H1 (cell line): ENCODE measurements at regions not wholly inside any gene's neighbourhood (a gene's known extent, or its start where the extent isn't known, plus 50 kb on each side); places are given as distances from the start of the nearest gene placed in this dataset.

Experiments
- CTCF ChIA-PET: fragments of 300-600 bp; sonication (Branson Sonifier 250); formaldehyde crosslinking; loops from one replicate; lab custom pipeline; 2021; ENCODE audit not compliant: partially characterized antibody; lab: Charles Lee
- POLR2A ChIA-PET: fragments of 300-600 bp; sonication (Branson Sonifier 250); formaldehyde crosslinking; loops from one replicate; lab custom pipeline; 2021; ENCODE audit warnings: inconsistent platforms; ENCODE audit not compliant: partially characterized antibody; lab: Charles Lee
- DNase-seq, 2 experiments: peaks; one replicate each; pipeline versions ENCODE4 v3.0.0 to v3.0.0-alpha.2; 2010 to 2022; ENCODE audit warnings: low spot score in 2 of 2, low read depth in 1 of 2, mixed read lengths in 1 of 2
- FAIRE-seq: peaks from 2 replicates; lab custom pipeline; 2011; peaks lifted over from hg19 to GRCh38; lab: Jason Lieb, UNC
- H2AFZ ChIP-seq: 2 replicates; pipeline ENCODE4 v1.8.1; 2012; ENCODE audit warnings: low read length, inconsistent platforms
- H2AK5ac ChIP-seq: 2 replicates; pipeline ENCODE4 v1.6.1; 2013; ENCODE audit warnings: low read depth, low read length
- H2BK120ac ChIP-seq: replicated peaks from 2 replicates; pipeline ENCODE3; 2013; ENCODE audit warnings: low read depth, low read length, inconsistent platforms
- H2BK12ac ChIP-seq: 2 replicates; pipeline ENCODE4 v1.6.1; 2013; ENCODE audit warnings: low read depth, low read length
- H2BK15ac ChIP-seq: 2 replicates; pipeline ENCODE4 v1.6.1; 2013; ENCODE audit warnings: low read length
- H2BK20ac ChIP-seq: 2 replicates; pipeline ENCODE4 v1.6.1; 2013; ENCODE audit warnings: low read length
- H2BK5ac ChIP-seq: 2 replicates; pipeline ENCODE4 v1.6.1; 2013; ENCODE audit warnings: low read depth, low read length
- H3K14ac ChIP-seq: 2 replicates; pipeline ENCODE4 v1.6.1; 2013; ENCODE audit warnings: inconsistent platforms; ENCODE audit not compliant: insufficient read length
- H3K18ac ChIP-seq: 2 replicates; pipeline ENCODE4 v1.6.1; 2013; ENCODE audit warnings: low read length; ENCODE audit errors: extremely low read depth
- H3K23ac ChIP-seq: 2 replicates; pipeline ENCODE4 v1.6.1; 2013; ENCODE audit warnings: inconsistent platforms; ENCODE audit not compliant: insufficient read length
- H3K23me2 ChIP-seq: 2 replicates; pipeline ENCODE4 v1.6.1; 2013; ENCODE audit warnings: low read depth, low read length
- H3K27ac ChIP-seq: 2 replicates; pipeline ENCODE4 v1.6.1; 2011; ENCODE audit warnings: low read depth, low read length, inconsistent platforms
- H3K27me3 ChIP-seq, 4 experiments: replicated peaks in 1 of 4; 1 replicate in 1 of 4; 2 replicates in 3 of 4; pipeline versions ENCODE4 v1.6.1 to v1.8.1; 2011 to 2013; ENCODE audit warnings: low read length in 3 of 4, mild to moderate bottlenecking in 3 of 4, inconsistent platforms in 2 of 4, mixed read lengths in 2 of 4, moderate library complexity in 1 of 4; ENCODE audit not compliant: control insufficient read depth in 3 of 4, insufficient read depth in 3 of 4; ENCODE audit errors: extremely low read depth in 1 of 4
- H3K36me3 ChIP-seq, 4 experiments: 2 replicates each; pipeline versions ENCODE4 v1.6.1 to v1.8.1; 2011 to 2013; ENCODE audit warnings: mild to moderate bottlenecking in 4 of 4, low read length in 3 of 4, moderate library complexity in 2 of 4, control low read depth in 1 of 4, inconsistent platforms in 1 of 4; ENCODE audit not compliant: insufficient read depth in 4 of 4, control insufficient read depth in 2 of 4
- H3K4ac ChIP-seq: replicated peaks from 2 replicates; pipeline ENCODE3; 2013; ENCODE audit warnings: low read length, low read depth, mixed read lengths, inconsistent platforms; ENCODE audit not compliant: insufficient read length
- H3K4me1 ChIP-seq, 4 experiments: replicated peaks in 1 of 4; 1 replicate in 1 of 4; 2 replicates in 3 of 4; pipeline versions ENCODE4 v1.6.1 to v1.8.1; 2011 to 2013; ENCODE audit warnings: low read length in 3 of 4, inconsistent platforms in 2 of 4, mixed read lengths in 1 of 4; ENCODE audit not compliant: insufficient read depth in 4 of 4, control insufficient read depth in 3 of 4
- H3K4me2 ChIP-seq, 2 experiments: 2 replicates each; pipeline versions ENCODE4 v1.6.1 to v1.8.1; 2011 to 2013; ENCODE audit warnings: low read depth in 2 of 2, low read length in 2 of 2, control low read depth in 1 of 2, inconsistent platforms in 1 of 2, mild to moderate bottlenecking in 1 of 2; ENCODE audit not compliant: insufficient read depth in 1 of 2
- H3K4me3 ChIP-seq, 4 experiments: fragments of 200-600, 300-600 bp in 1 of 4; sonication (generic), shearing (Covaris generic), sonication (Bioruptor Twin) in 1 of 4; 2 replicates each; pipeline versions ENCODE4 v1.5.1 to v1.8.1; 2011 to 2016; ENCODE audit warnings: low read length in 4 of 4, low read depth in 3 of 4, control low read depth in 2 of 4, inconsistent platforms in 2 of 4, mild to moderate bottlenecking in 2 of 4, mixed read lengths in 1 of 4, moderate library complexity in 1 of 4; ENCODE audit not compliant: insufficient read depth in 2 of 4; ENCODE audit errors: extremely low read depth in 1 of 4
- H3K56ac ChIP-seq: replicated peaks from 2 replicates; pipeline ENCODE3; 2013; ENCODE audit warnings: low read depth, mild to moderate bottlenecking, mixed read lengths, low read length, inconsistent platforms; ENCODE audit not compliant: insufficient read length
- H3K79me1 ChIP-seq: 2 replicates; pipeline ENCODE4 v1.6.1; 2013; ENCODE audit warnings: low read depth, low read length, control low read depth
- H3K79me2 ChIP-seq, 2 experiments: 2 replicates each; pipeline versions ENCODE4 v1.6.1 to v1.8.1; 2012 to 2013; ENCODE audit warnings: low read length in 2 of 2, mild to moderate bottlenecking in 2 of 2, inconsistent platforms in 1 of 2; ENCODE audit not compliant: insufficient read depth in 2 of 2, control insufficient read depth in 1 of 2
- H3K9ac ChIP-seq, 4 experiments: replicated peaks in 1 of 4; 1 replicate in 1 of 4; 2 replicates in 3 of 4; pipeline versions ENCODE4 v1.6.1 to v1.8.1; 2011 to 2013; ENCODE audit warnings: low read depth in 3 of 4, low read length in 3 of 4, control low read depth in 2 of 4, mild to moderate bottlenecking in 2 of 4, moderate library complexity in 2 of 4, inconsistent platforms in 1 of 4; ENCODE audit errors: extremely low read depth in 1 of 4
- H3K9me3 ChIP-seq, 2 experiments: 2 replicates each; pipeline versions ENCODE4 v1.6.1 to v1.8.1; 2012 to 2013; ENCODE audit warnings: mild to moderate bottlenecking in 2 of 2, moderate library complexity in 2 of 2, control low read depth in 1 of 2, inconsistent platforms in 1 of 2, low read depth in 1 of 2, low read length in 1 of 2, mixed read lengths in 1 of 2; ENCODE audit not compliant: insufficient read depth in 2 of 2
- H4K20me1 ChIP-seq, 2 experiments: replicated peaks in 1 of 2; 2 replicates each; pipeline versions ENCODE3 to v1.8.1; 2011 to 2013; ENCODE audit warnings: inconsistent platforms in 2 of 2, low read length in 2 of 2, mild to moderate bottlenecking in 1 of 2; ENCODE audit not compliant: insufficient read depth in 2 of 2, control insufficient read depth in 1 of 2
- H4K5ac ChIP-seq: 2 replicates; pipeline ENCODE4 v1.6.1; 2013; ENCODE audit warnings: low read length, low read depth, mixed read lengths, inconsistent platforms; ENCODE audit not compliant: insufficient read length
- H4K8ac ChIP-seq: 2 replicates; pipeline ENCODE4 v1.8.0; 2013; ENCODE audit warnings: mild to moderate bottlenecking, moderate library complexity, low read length, inconsistent platforms; ENCODE audit not compliant: insufficient read depth; ENCODE audit errors: extremely low read depth
- H4K91ac ChIP-seq: replicated peaks from 2 replicates; pipeline ENCODE3; 2013; ENCODE audit warnings: low read length, mixed read lengths, inconsistent platforms; ENCODE audit not compliant: insufficient read length
- BACH1 ChIP-seq: IDR thresholded peaks from 2 replicates; pipeline ENCODE4 v1.6.1; 2012; ENCODE audit warnings: low read length, improper control_type of control experiment
- CEBPB ChIP-seq: IDR thresholded peaks from 2 replicates; pipeline ENCODE4 v1.6.1; 2012; ENCODE audit warnings: low read depth, low read length
- CREB1 ChIP-seq: IDR thresholded peaks from 2 replicates; pipeline ENCODE4 v1.6.1; 2012; ENCODE audit warnings: inconsistent platforms
- CTBP2 ChIP-seq: IDR thresholded peaks from 2 replicates; pipeline ENCODE4 v1.7.0; 2011; ENCODE audit warnings: borderline replicate concordance, mild to moderate bottlenecking, moderate library complexity, mixed read lengths, low read length; ENCODE audit not compliant: insufficient read depth, insufficient read length
- EP300 ChIP-seq, 2 experiments: IDR thresholded peaks; 1 replicate in 1 of 2; 2 replicates in 1 of 2; pipeline ENCODE4 v1.6.1; 2011 to 2012; ENCODE audit warnings: low read depth in 2 of 2, low read length in 2 of 2, mild to moderate bottlenecking in 2 of 2, borderline replicate concordance in 1 of 2, inconsistent platforms in 1 of 2, moderate library complexity in 1 of 2
- EZH2 ChIP-seq: fragments of 200-600 bp; sonication (generic); IDR thresholded peaks from 2 replicates; pipeline ENCODE4 v1.7.1; 2012; ENCODE audit warnings: low read depth, mild to moderate bottlenecking, moderate library complexity, low read length, inconsistent platforms; ENCODE audit not compliant: severe bottlenecking
- GTF2F1 ChIP-seq: IDR thresholded peaks from 2 replicates; pipeline ENCODE4 v1.6.1; 2012; ENCODE audit warnings: low read depth, low read length, improper control_type of control experiment, borderline replicate concordance
- HDAC6 ChIP-seq: IDR thresholded peaks from one replicate; pipeline ENCODE4 v1.7.1; 2012; ENCODE audit warnings: low read depth, mild to moderate bottlenecking, inconsistent platforms, low read length, moderate library complexity
- JUN ChIP-seq: IDR thresholded peaks from 2 replicates; pipeline ENCODE4 v1.6.1; 2011; ENCODE audit warnings: low read depth, mild to moderate bottlenecking, improper control_type of control experiment, low read length
- KDM4A ChIP-seq: IDR thresholded peaks from one replicate; pipeline ENCODE4 v1.7.1; 2012; ENCODE audit warnings: low read depth, mild to moderate bottlenecking, moderate library complexity, low read length, inconsistent platforms; ENCODE audit not compliant: severe bottlenecking
- WGBS, 2 experiments: shearing (Covaris generic) in 1 of 2; methylation state at CpG; one replicate each; pipeline versions ENCODE4 v1.1.6 to v1.1.7; 2013 to 2015; ENCODE audit warnings: low lambda C conversion rate in 2 of 2, mixed read lengths in 2 of 2, inconsistent platforms in 1 of 2, low coverage in 1 of 2, missing lambda C conversion rate in 1 of 2; ENCODE audit not compliant: insufficient replicate concordance in 2 of 2, insufficient coverage in 1 of 2, insufficient read length in 1 of 2; ENCODE audit errors: extremely low coverage in 1 of 2, missing lambda C conversion rate in 1 of 2; 5-methylcytosine and 5-hydroxymethylcytosine counted together

GRCh38 chr3:194929578-194929960, 243.9 kb downstream of the FAM43A start:
- CTCF ChIA-PET, result interaction anchor here (0.8 to 4.8 kb wide), 10 partner anchors 9 to 298 kb away, joined by 3 to 44 read pairs (median 4); partner anchors contain the start of gene FAM43A
- H3K27ac ChIP-seq, result no peak overlapping the region
- no peaks in the 10 kb centered on the region for H3K27me3 ChIP-seq
- H2BK12ac ChIP-seq, result no peak overlapping the region
- no peak overlapping the region for H4K5ac ChIP-seq
- no peak overlapping the region for H2BK5ac ChIP-seq
- H3K4me2 ChIP-seq, result no peak overlapping the region
- H2AFZ ChIP-seq, result no peak overlapping the region
- H3K9me3 ChIP-seq, result peaks cover 22 to 28% of the 10 kb centered on the region in 2 experiments
- H4K8ac ChIP-seq, result no peak overlapping the region
- H2AK5ac ChIP-seq, result no peak overlapping the region
- 80% methylated on average over 1 of the region's 1 CpG; no CpG with 5 or more reads in 1 of the 2 experiments for WGBS, 2 experiments
- H3K23ac ChIP-seq, result no peak overlapping the region
- no peaks in the 10 kb centered on the region; a peak in 1 of 8 replicates for H3K36me3 ChIP-seq
- no peak overlapping the region for H2BK20ac ChIP-seq
- H4K91ac ChIP-seq, result no peak overlapping the region
- no peak overlapping the region for H3K9ac ChIP-seq
- H3K79me1 ChIP-seq, result no peaks in the 10 kb centered on the region
- no peak overlapping the region for H3K4ac ChIP-seq
- H3K4me3 ChIP-seq, result no peak overlapping the region
- no peak overlapping the region for H2BK15ac ChIP-seq
- no peaks in the 10 kb centered on the region for H3K23me2 ChIP-seq
- FAIRE-seq (no peak), DNase-seq (no peak)
- H3K56ac ChIP-seq, result no peak overlapping the region
- no peak overlapping the region for H3K18ac ChIP-seq
- POLR2A ChIA-PET, result no interaction called here
- no peaks in the 10 kb centered on the region for H3K79me2 ChIP-seq
- no peaks in the 10 kb centered on the region for H4K20me1 ChIP-seq
- H3K14ac ChIP-seq, result no peak overlapping the region
- H2BK120ac ChIP-seq, result no peak overlapping the region
- peaks cover 0 to 5% (median 3%) of the 10 kb centered on the region in 4 experiments; a peak in 2 of 7 replicates for H3K4me1 ChIP-seq
- TF ChIP-seq GTF2F1, result no peak
- TF ChIP-seq JUN, result no peak
- TF ChIP-seq EP300 (IDR thresholded peaks at IDR 0.05; ENCODE audit: borderline replicate concordance in 1 of 2, low read depth in 2 of 2, low read length in 2 of 2), result no peak
- TF ChIP-seq HDAC6, result no peak
- no peak for TF ChIP-seq CEBPB
- TF ChIP-seq CTBP2, result no peak
- no peak for TF ChIP-seq KDM4A
- TF ChIP-seq CREB1, result no peak
- TF ChIP-seq BACH1, result no peak; the same call in 1 of the 2 replicates
- no peak for TF ChIP-seq EZH2
